ENCODE measurements at regions not wholly inside any gene's neighbourhood (a gene's known extent, or its start where the extent isn't known, plus 50 kb on each side); places are given as distances from the start of the nearest gene placed in this dataset.
"Not testable (repeated sequence)": the region's sequence is repeated elsewhere in the genome, so short reads cannot be mapped to it uniquely, and the experiment has no call there.

GRCh38 chr12:86407620-86408208, 151.5 kb upstream of the MGAT4C start:
- DNase-seq (ENCODE audit: low spot score): no peak

GRCh38 chr12:86389949-86390348, 133.8 kb upstream of the MGAT4C start:
- DNase-seq (ENCODE audit: low spot score): no peak

- no peak for DNase-seq (ENCODE audit: low spot score)
Measured at GRCh38 chr12:86387591-86388145, 131.5 kb upstream of the MGAT4C start.

- not testable (repeated sequence) for DNase-seq (ENCODE audit: low spot score)
Measured at GRCh38 chr12:86383759-86384158, 127.6 kb upstream of the MGAT4C start.

- DNase-seq (ENCODE audit: low spot score): no peak
Measured at GRCh38 chr12:86379337-86379736, 123.1 kb upstream of the MGAT4C start.

GRCh38 chr12:86376052-86376451, 119.9 kb upstream of the MGAT4C start:
- no peak for DNase-seq (ENCODE audit: low spot score)

- no peak for DNase-seq (ENCODE audit: low spot score)
Measured at GRCh38 chr12:86373813-86374212, 117.6 kb upstream of the MGAT4C start.

GRCh38 chr12:86367137-86367536, 110.9 kb upstream of the MGAT4C start:
- no peak for DNase-seq (ENCODE audit: low spot score)

- no peak for DNase-seq (ENCODE audit: low spot score)
Measured at GRCh38 chr12:86349196-86349595, 93.0 kb upstream of the MGAT4C start.

GRCh38 chr12:86333955-86334522, 77.8 kb upstream of the MGAT4C start:
- DNase-seq (ENCODE audit: low spot score): no peak

GRCh38 chr12:86331457-86331856, 75.3 kb upstream of the MGAT4C start:
- DNase-seq (ENCODE audit: low spot score): no peak

GRCh38 chr12:86331012-86331411, 74.8 kb upstream of the MGAT4C start:
- DNase-seq (ENCODE audit: low spot score): no peak

GRCh38 chr12:86312232-86312631, 56.0 kb upstream of the MGAT4C start:
- DNase-seq (ENCODE audit: low spot score): no peak

All from CD4-positive, alpha-beta T cell treated with Interleukin-15 for 4 hours (primary cell).